Cardiac muscle cell (in vitro differentiated cells and primary cell): ENCODE measurements at regions not wholly inside any gene's neighbourhood (a gene's known extent, or its start where the extent isn't known, plus 50 kb on each side); places are given as distances from the start of the nearest gene placed in this dataset.

Source experiments
- DNase-seq, 2 donors: peaks; one replicate each; pipeline versions ENCODE4 v3.0.0 to v3.0.0-alpha.2; 2010 to 2017; ENCODE audit warnings: low read depth in 1 of 2, low spot score in 1 of 2
- H3K27ac ChIP-seq: fragments of 200-600 bp; sonication (generic); 2 replicates; pipeline ENCODE4 v1.5.1; 2016
- H3K27me3 ChIP-seq: fragments of 200-600 bp; sonication (generic); 2 replicates; pipeline ENCODE4 v1.6.0; 2016; ENCODE audit warnings: control low read depth
- H3K36me3 ChIP-seq: fragments of 200-600 bp; sonication (generic); 2 replicates; pipeline ENCODE4 v1.5.1; 2016; ENCODE audit warnings: control low read depth
- H3K4me1 ChIP-seq: fragments of 200-600 bp; sonication (generic); 2 replicates; pipeline ENCODE4 v1.8.1; 2017; ENCODE audit warnings: low read depth, mild to moderate bottlenecking, mixed run types
- H3K4me3 ChIP-seq: fragments of 200-600 bp; sonication (generic); 2 replicates; pipeline ENCODE4 v1.5.1; 2016; ENCODE audit warnings: mild to moderate bottlenecking
- H3K9me3 ChIP-seq: fragments of 200-600 bp; sonication (generic); 2 replicates; pipeline ENCODE4 v1.5.1; 2017; ENCODE audit warnings: low read depth, mild to moderate bottlenecking, control low read depth
- CTCF ChIP-seq: IDR thresholded peaks from 2 replicates; pipeline ENCODE4 v1.5.1; 2012; ENCODE audit warnings: low read depth, mild to moderate bottlenecking, low read length

- DNase-seq = no peak
- Histone ChIP-seq H3K27ac (no peak overlapping the region), H3K4me1 (no peaks in the 10 kb centered on the region), H3K4me3 (no peak overlapping the region), H3K36me3 (no peaks in the 10 kb centered on the region), H3K27me3 (no peaks in the 10 kb centered on the region), H3K9me3 (no peaks in the 10 kb centered on the region)
- TF ChIP-seq CTCF = no peak
Measured at GRCh38 chr11:87666730-87667129, 508.5 kb downstream of the RAB38 start.

GRCh38 chr11:87662287-87662686 lies 513.0 kb downstream of the RAB38 start:
- H3K9me3 ChIP-seq = no peaks in the 10 kb centered on the region
- no peak overlapping the region for H3K4me3 ChIP-seq
- no peaks in the 10 kb centered on the region for H3K27me3 ChIP-seq
- no peak for DNase-seq
- TF ChIP-seq CTCF = no peak
- no peaks in the 10 kb centered on the region for H3K4me1 ChIP-seq
- no peaks in the 10 kb centered on the region for H3K36me3 ChIP-seq
- H3K27ac ChIP-seq = no peak overlapping the region

- Histone ChIP-seq H3K9me3 (no peaks in the 10 kb centered on the region), H3K36me3 (no peaks in the 10 kb centered on the region), H3K27ac (no peak overlapping the region), H3K27me3 (no peaks in the 10 kb centered on the region), H3K4me3 (no peak overlapping the region), H3K4me1 (no peaks in the 10 kb centered on the region)
- no peak for DNase-seq
- TF ChIP-seq CTCF = no peak
Measured at GRCh38 chr11:87660926-87661660, 514.1 kb downstream of the RAB38 start.

- Histone ChIP-seq H3K27me3 (no peaks in the 10 kb centered on the region), H3K9me3 (no peaks in the 10 kb centered on the region), H3K27ac (no peak overlapping the region), H3K4me1 (no peaks in the 10 kb centered on the region), H3K36me3 (no peaks in the 10 kb centered on the region), H3K4me3 (no peak overlapping the region)
- DNase-seq = peak in 1 of 2 donors; percentile 0
- no peak for TF ChIP-seq CTCF
Measured at GRCh38 chr11:87659807-87660206, 515.4 kb downstream of the RAB38 start.

GRCh38 chr11:87645626-87646025 lies 529.6 kb downstream of the RAB38 start:
- no peak overlapping the region for H3K4me3 ChIP-seq
- no peaks in the 10 kb centered on the region for H3K4me1 ChIP-seq
- no peaks in the 10 kb centered on the region for H3K27me3 ChIP-seq
- no peak for DNase-seq
- H3K36me3 ChIP-seq = no peaks in the 10 kb centered on the region
- no peaks in the 10 kb centered on the region for H3K9me3 ChIP-seq
- no peak for TF ChIP-seq CTCF
- H3K27ac ChIP-seq = no peak overlapping the region
